Erythroblast (primary cell): ENCODE measurements at regions not wholly inside any gene's neighbourhood (a gene's known extent, or its start where the extent isn't known, plus 50 kb on each side); places are given as distances from the start of the nearest gene placed in this dataset.

Experiments
- GATA1 ChIP-seq: IDR thresholded peaks from 2 replicates; pipeline ENCODE4 v1.6.1; 2011; ENCODE audit warnings: low read depth, mild to moderate bottlenecking, control low read depth, low read length, moderate library complexity
- POLR2A ChIP-seq: IDR thresholded peaks from 2 replicates; pipeline ENCODE4 v1.6.1; 2011; ENCODE audit warnings: mild to moderate bottlenecking, low read length

- TF ChIP-seq POLR2A (no peak), GATA1 (no peak)
Observed at GRCh38 chr7:93632371-93632770, 57.8 kb upstream of the CALCR start.
